ENCODE measurements at regions not wholly inside any gene's neighbourhood (a gene's known extent, or its start where the extent isn't known, plus 50 kb on each side); places are given as distances from the start of the nearest gene placed in this dataset.

DNA sequence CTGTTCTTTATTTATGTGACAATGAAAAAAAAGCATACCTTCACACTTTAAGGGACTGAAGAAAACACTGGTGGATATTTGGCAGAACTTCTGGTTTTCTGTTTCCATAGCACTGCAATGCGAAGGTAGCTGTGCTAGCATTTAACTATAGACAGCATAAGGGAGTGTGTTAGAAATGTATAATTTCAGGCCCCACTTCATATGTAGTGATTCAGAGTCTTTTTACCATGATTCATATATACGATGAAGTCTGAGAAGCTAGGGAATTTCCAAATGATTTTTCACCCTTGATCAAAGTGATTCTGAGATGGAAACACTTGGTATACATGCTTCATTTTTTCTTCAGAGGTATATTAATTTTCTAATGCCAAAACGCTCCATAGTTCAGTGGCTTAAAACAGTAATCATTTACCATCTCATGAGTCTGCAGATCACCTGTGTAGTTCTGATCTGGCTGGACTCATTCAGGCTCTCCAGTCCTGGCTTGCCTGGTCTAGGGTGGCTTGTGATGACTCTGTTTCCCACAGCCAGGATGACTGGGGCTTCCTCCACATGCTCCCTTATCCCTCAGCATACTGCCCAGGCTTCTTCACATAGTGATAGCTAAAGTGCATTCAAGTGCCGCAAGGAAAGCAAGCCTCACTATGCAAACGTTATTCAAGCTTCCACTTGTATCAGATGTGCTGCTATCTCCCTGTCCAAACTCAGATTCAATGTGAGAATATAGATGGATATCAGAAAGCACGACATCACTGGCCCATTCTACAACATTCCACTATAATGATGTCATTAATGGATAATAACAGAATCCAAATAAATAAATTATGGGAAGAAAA is 790.1 kb downstream of the TECRL start:
- FAIRE-seq = no peak

DNA sequence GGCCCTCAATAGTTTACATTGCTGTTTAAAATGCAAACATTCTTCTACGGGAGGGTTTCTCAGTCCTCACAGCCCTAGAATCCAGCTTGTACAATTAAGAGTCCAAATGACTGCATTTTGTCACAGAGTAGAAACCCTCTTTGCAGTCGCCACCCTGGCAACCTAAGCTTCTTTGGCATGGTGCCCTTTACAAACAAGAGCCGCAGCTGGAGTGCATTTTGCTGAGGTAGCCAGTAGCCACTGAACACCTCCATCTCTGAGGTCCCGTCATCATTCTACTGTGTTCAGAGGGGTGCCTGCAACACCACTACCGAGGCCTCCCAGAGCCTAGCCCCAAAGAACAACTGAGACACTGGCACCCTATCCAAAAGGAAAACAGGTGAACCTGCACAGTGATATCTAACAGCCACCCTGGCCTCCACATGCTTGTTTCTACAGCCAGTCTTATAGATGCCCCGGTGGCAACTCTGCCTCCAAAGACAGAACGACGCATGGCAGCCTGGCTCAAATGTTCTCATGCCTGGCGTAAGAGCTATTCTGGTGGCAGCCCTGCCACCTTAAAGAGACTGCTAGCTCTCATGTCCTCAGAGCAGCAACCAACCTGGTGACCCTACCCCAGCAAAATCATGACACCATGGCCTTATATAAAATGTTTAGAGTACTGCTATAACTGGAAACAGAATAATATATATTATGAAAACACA is 801.9 kb downstream of the TECRL start:
- FAIRE-seq = no peak

DNA sequence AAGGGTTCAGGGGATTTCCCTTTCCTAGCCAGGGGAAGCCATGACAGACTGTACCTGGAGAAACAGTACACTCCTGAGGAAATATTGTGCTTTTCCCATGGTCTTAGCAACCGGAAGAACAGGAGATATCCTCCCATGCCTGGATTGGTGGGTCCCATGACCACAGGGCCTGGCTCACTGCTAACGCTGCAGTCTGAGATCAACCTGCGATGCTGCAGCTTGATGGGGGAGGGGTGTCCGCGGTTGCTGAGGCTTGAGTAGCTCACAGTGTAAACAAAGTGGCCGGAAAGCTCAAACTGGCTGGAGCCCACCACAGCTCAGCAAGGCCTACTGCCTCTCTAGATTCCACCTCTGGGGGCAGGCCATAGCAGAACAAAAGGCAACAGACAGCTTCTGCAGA is 819.5 kb downstream of the TECRL start:
- FAIRE-seq = no peak

DNA sequence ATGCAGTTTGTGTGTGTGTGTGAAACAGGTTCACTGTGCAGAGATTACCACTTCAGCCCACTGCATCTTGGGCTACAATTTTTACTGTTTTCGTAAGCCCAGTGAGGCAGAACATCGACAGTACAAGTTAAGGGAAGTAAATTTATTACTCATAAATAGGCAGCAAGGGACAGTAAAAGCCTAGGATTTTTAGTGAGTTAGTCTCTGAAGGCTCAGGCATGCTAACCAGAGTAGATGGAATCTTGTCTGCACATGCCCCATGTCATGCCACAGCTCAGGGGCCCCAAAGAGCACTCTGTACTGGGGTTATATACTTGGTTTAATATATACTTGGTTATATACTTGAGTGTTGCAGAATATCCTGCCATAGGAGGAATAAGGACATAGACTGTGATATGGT is 825.7 kb downstream of the TECRL start:
- FAIRE-seq = no peak

DNA sequence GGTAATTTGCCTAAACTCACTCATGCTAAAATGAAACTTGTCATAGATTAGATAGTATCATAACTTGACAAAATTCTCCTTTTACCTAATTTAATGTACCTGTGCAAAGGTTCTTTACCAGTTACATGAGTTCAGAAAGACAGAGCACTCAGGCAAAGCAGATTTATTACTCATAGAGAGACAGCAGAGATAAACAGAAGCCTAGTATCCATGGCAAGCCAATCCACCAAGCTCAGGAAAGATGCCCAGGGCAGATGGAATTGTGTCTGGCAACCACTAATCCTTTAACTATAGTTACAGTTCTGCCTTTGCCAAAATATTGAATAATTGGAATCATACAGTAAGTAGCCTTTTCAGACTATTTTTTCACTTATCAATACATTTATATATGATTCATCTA is 826.2 kb downstream of the TECRL start:
- FAIRE-seq = no peak

DNA sequence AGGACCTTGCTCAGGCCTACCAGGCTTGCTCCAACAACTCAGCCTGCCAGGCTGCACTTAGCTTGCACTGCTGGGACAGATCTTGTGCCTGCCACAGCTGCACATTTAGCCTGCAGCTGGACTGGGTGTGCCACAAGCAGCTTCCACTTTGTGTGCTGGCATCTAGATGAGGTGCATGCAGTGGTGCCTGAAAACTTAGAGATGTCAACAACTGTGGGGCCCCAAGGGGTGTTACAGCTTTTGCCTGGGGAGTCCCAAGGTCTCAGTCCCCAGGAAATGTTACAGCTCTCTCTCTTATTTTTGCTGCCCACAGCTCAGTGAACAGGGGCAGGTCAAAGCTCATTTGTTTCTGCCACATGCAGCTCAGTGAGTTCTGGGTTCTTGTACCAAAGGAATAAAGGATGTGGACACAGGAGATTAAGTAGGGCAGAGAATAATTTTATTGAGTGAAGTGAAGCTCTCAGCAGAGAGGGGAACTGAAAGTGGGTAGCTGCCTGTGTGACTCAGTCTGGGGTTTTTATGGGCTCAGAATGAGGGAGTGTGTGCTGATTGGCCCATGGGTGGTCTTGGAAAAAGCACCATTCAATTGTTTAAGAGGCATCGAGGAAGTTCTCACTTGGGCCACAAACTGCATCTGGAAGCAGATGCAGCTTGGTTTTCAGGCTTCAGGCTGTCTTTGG is 828.3 kb downstream of the TECRL start:
- FAIRE-seq = no peak

DNA sequence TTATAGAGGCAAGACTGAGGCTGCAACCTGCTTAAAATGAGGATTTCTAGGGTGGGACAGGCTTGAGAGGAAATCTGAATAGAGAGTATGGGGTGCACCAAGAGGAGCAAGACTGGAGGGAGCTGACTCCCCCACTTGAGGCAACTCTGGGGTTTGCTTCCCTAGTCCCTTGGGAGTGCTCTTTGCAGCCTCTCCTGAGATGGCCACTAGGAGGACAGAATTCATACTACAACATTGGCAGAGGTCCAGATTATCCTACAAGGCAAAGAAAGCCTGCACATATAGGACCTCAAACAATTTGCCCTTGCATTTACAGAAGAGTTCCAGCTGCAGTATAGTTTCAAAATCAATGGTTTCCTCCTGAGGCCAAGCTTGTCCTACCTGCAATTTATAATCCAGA is 830.9 kb downstream of the TECRL start:
- FAIRE-seq = no peak

DNA sequence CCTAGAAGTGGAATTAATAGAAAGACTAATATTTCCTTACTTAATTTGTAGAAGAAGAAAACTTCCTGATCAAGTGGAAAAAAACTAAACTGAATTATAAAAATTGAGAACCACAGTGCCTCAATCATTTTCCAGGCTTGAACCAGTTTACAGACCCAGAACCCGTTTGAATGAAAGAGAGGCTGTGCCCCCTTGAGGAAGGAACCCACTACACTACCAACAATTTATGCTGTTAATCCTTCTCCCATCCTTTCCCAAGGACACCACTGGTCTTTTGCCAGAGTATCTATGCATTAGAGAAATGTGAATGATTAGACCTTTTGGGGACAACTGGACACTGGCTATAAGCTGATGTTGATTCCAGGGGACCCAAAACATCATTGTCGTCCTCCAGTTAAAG is 842.6 kb downstream of the TECRL start:
- FAIRE-seq = no peak

DNA sequence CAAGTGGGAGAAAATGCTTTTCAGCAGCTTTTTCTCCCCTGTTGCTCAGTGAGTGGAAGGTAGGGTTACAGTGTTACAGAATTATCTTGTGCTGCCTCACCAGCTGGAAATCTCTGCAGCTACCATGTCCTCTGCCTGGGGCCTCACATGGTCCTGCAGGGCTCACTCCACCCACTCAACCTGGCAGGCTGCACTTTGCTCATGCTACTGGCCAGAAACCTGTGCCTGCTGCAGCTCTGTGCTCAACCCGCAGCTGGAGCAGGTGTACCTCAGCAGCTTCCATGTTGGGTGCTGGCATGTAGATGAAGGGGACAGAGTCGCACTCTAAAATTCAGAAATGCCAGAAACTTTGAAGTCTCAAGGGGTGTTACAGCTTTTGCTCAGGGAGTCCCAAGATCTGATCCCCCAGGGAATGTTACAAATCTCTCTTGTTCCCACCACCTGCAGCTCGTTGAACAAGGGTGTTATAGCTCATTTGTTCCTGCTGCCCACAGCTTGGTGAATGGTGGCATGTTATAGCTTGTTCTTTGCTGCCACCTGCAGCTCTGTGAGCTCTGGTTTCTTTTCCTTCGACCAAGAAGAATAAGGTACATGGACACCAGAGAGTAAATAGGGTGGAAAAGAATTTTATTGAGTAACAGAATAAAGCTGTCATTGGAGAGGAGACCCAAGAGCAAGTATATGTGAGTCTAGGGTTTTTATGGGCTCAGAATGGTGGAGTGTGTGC is 845.8 kb downstream of the TECRL start:
- FAIRE-seq = no peak

DNA sequence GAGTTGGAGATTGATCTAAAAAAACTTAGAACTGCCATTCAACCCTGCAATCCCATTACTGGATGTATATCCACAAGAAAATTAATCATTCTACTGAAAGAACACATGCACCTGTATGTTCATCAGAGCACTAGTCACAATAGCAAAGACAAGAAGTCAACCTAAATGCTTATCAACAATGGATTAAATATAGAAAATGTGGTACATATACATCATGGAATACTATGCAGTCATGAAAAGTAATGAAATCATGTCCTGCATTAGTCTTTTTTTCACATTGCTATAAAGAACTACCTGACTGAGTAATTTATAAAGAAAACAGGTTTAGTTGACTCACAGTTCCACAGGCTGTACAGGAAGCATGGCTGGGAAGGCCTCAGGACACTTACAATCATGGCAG is 850.5 kb downstream of the TECRL start:
- no peak for FAIRE-seq

DNA sequence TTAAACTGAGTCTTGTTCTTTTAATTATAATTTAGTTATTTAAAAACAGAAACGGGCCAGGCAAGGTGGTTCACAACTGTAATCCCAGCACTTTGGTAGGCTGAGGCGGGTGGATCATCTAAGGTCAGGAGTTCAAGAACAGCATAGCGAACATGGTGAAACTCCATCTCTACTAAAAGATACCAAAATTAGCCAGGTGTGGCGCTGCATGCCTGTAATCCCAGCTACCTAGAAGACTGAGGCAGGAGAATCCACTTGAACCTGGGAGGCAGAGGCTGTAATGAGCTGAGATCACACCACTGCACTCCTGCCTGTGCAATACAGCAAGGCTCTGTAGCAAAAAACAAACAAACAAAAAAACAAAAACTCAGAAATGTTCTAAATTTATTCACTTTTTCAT is 852.9 kb downstream of the TECRL start:
- no peak for FAIRE-seq

DNA sequence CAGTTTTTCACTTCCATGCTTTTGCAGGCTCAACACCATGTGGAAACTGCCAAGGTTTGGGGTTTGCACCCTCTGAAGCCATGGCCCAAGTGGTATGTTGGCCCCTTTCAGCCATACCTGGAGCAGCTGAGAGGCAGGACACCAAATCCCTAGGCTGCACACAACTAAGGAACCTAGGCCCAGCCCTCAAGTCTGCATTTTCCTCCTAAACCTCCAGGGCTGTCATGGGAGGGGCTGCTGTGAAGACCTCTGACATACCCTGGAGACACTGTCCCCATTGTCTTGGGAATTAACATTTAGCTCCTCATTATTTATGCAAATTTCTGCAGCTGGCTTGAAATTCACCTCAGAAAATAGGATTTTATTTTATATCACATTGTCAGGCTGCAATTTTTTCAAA is 856.1 kb downstream of the TECRL start:
- no peak for FAIRE-seq

DNA sequence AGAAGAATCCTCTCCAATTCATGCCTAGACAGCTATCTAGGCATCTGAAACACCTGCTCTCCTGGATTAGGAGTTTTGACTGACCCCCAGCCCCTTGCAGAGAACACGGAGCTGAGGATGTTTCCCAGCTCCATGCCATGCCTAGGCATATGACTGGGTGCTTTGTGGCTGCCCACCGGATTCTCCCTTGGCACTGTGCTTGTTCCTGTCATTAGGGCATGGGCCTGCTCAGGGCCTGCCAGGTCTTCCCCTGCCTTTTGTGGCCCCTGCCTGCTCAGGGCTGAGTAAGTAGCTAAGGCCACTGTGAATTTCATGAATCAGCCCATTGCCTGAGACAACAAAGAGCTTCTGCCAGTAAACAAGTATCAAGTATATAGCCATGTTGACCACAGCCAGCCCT is 867.4 kb downstream of the TECRL start:
- FAIRE-seq = no peak

DNA sequence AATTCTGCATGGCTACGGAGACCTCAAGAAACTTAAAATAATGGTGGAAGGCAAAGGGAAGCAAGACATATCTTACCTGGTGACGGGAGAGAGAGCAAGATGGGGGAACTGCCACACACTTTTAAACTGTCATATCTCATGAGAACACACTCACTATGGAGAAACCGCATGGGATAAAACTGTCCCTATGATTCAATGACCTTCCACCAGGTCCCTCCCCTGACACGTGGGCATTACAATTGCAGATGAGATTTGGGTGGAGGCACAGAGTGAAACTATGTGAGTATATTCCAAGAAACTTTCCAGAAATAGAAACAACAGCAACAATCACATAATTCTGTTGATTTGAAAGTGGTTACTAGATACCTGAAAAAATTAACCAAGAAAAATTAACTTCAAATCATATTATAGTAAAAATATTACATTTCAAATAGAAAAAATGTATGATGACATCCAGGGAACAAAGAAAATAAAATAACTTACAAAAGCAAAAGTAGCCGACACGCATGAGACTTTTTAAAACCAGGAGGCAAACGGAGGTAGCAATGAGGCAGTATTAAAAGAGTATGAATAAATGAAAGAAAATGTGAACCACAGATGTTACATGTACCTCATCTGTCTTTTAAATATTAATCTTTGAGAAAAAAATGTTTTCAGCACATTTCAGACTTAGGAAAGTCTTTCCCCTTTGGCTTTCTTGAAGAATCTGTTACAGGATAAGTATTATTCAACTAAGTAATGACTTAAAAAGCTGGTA is 879.5 kb downstream of the TECRL start:
- no peak for FAIRE-seq

DNA sequence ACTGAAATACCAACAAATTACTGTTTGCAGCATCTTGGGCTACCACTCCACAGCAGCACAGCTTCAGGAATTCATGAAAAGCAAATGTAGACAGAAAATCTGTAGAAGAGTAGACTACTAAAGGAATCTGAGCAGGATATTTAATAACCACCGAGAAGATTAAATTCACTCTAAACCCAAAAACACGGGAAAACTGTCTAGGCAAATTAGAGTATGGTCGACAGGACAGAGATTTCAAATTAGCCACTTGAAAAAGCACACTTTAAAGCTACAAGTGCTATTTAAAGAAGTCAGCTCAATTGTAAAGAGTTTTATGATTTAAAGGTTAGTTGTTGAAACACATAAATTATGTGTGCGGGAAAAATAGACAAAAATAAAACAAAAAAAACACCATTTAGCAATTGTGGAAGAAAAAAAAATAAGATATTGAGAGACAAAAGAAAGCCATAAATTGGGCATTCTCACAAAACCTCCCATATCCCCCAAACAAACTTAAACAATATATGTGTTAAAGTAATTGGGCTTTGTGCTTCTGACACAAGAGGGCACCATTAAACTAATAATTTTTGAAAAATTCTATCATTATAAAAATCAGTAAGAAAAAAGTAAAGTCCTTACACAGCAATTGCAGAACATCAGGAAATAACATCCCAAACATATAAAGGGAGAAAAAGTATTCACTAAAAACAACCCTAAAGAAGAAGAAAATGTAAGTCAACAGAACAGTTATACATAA is 880.8 kb downstream of the TECRL start:
- FAIRE-seq = peak; percentile 53

DNA sequence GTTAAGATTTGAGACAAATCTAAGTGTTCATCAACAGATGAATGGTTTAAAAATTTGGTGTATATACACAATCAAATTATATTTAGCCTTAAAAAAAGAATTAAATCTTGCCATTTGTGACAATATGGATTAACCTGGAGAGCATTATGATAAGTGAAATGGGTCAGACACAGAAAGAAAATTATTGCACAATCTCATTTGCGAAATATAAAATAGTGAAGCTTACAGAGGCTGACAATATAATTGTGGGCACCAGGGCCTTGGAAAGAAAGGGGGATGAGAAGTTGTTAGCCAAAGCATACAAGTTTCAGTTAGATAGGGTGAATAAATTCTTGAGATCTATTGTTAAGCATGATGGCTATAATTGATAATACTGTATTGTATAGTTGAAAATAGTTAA is 883.0 kb downstream of the TECRL start:
- no peak for FAIRE-seq

DNA sequence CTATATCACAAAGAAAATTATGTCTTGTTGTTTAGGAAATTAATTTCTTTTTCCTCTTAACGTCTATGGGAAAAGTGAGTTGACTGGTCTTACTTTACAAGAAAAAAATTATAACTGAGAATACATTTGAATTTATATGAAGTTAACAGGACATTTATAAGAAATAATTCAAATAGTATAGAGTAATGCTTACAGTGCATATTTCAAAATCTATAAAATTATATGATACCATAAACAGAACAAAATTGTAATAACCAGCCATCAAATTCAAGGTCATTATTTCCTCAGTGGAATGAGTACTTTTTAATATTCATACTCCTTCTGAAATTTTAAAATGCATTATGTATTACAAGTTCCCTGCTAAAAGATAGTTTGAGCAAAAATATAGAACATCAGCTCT is 884.5 kb downstream of the TECRL start:
- FAIRE-seq = peak; percentile 26

DNA sequence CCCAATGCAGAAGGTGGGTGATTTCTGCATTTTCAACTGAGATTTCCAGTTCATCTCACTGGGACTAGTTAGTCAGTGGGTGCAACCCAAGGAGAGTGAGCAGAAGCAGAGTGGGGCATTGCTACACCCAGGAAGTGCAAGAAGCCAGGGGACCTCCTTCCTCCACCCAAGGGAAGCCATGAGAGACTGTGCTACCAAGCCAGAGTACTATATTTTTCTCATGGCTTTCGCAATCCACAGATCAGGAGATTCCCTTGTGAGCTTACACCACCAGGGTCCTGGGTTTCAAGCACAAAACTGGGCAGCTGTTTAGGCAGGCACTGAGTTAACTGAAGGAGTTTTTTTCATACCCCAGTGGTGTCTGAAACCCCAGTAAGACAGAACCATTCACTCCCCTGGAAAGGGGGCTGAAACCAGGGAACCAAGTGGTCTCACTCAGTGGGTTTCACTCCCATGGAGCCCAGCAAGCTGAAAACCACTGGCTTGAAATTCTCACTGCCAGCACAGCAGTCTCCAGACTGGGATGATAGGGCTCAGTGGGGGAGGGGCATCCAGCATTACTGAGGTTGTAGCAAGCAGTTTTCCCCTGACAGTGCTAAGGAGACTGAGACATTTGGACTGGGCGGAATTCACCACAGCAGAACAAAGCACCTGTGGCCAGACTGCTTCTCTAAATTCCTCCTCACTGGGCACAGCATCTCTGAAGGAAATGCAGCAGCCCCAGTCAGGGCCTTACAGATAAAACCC is 903.4 kb downstream of the TECRL start:
- no peak for FAIRE-seq

DNA sequence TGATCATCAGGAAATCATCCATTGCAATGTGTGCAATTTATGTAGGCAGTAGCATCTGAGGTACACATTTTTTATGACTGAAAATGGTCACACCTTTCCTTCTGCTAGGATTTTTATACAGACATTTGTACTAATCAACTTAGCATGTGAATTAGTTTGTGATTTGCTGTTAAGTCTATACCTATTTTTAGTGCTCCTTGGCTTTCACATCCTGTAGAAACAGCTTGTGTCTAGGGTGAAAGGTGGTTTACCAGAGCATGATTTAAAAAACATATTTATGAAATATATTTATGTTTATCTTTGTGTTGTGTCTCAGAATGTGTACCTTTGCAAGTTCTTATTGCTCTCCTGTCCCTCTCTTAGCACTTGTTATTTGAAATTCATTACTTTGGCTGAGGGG is 916.0 kb downstream of the TECRL start:
- no peak for FAIRE-seq

DNA sequence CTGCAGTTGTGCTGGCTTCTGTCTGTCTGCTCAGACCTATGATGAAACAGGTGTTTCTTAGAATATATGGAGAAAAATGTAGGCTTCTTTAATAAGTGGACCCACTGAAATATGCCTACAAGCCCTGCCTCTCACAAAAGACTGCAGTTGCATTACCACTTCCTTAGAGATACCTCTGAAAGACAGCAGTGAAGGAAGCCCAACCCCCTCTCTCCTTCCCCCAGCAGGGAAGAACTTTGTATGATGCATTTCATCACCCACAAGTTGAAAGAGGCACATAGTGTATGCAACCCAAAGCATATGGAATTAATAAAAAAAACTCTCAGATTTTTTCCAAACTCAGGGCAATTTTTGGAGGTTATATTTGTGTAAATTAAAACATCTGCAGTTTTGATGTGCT is 916.7 kb downstream of the TECRL start:
- FAIRE-seq = no peak

DNA sequence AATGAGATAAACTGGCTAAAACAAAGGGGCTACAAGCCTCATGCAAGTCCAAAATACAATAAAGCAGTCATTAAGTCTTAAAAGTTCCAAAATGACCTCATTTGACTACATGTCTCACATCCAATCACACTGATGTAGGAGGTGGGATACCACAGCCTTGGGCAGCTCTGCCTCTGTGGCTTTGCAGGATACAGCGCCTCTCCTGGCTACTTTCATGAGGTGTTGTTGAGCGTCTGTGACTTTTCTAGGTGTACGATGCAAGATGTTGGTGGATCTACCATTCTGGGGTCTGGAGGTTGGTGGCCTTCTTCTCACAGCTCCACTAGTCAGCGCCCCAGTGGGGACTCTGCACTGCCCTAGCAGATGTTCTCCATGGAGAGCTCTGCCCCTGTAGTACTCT is 944.9 kb downstream of the TECRL start:
- FAIRE-seq = no peak

Measured in endometrium (tissue), 2 donors.